ENCODE measurements at regions not wholly inside any gene's neighbourhood (a gene's known extent, or its start where the extent isn't known, plus 50 kb on each side); places are given as distances from the start of the nearest gene placed in this dataset.
A peak's percentile ranks its signal among the peaks of the same experiment; 100 is the strongest.

DNA sequence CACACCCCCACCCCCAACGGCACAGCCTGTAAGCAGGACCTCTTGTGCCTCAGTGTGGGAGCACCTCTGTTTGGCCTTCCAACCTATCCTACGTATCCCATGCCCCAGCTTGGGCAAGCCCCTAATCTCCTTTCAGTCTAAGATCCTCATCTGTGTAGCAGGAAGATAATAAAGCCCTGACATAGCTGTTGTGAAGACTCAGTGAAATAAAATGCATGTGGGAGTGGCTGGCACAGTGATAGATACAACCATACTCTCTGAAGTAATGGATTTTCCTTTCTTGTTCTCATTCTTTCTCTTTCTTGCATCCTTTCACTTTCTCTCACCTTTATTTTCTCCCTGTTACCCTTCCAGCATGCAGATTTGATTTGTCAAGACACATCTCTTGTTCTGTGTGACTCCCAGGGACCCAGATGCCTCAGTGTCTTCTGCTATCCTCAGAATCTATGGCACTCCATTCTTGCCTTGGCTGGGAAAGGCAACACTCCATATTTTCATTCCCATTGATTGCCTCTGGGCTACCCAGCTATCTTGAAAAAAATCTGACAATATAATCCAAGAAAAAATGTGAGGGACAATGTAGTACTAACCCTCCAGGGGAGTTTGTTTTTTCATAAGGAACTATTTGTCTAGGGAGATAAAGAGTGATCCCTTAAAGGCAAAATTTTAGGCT is 207.2 kb upstream of the SETBP1 start:
- DNase-seq = no peak

DNA sequence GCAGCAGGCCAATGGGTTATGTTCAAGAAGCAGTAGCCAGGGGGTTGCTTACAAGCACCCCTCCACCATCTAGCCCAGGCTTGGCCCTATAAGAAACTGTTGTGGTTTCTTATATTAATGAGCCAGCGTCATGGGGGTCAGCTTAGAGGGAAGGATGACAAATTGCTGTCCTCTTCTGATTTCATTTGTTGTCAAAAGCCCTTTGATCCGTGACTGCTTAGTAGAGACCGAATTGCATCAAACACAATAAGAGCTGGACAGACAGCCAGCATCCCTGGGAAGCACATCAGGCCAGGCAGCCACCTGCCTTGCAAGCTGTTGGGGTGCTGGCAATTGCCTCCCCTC is 206.6 kb upstream of the SETBP1 start:
- no peak for DNase-seq

DNA sequence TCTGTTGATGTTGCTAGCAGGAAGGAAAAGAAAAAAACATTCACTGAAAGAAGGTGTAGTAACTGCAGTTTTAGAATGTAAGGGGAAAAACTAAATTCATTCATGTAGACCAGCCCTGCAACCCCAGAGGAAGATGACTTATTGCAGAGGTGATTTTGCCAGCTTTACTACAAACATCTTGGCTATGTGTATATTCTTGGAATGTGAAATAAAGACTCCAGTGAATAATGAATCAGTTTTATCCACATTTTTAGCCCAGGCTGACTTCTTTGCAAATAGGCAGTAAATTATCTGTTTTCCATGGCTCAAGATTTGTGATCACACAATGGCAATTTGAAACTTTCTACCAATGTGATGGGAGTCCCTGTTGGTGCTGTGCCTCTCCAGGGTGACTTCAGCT is 206.1 kb upstream of the SETBP1 start:
- no peak for DNase-seq

DNA sequence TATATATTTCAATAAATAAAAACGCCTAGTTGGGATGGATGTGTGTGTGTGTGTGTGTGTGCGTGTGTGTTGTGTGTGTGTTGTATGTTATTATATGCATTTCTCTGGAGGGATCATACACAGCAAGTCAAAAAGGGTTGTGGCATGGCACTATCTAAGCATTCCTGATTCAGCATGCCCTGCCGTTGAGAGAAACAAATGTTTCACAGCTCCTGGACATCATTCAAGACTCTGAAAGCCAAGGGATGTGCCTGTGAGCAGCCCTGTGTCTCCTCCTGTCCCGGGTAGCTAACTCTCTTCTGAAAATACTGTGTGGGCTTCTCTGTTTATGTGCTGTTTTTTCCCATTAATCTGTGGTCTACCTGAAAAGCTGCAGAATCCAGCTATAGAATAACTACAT is 197.9 kb upstream of the SETBP1 start:
- no peak for DNase-seq

DNA sequence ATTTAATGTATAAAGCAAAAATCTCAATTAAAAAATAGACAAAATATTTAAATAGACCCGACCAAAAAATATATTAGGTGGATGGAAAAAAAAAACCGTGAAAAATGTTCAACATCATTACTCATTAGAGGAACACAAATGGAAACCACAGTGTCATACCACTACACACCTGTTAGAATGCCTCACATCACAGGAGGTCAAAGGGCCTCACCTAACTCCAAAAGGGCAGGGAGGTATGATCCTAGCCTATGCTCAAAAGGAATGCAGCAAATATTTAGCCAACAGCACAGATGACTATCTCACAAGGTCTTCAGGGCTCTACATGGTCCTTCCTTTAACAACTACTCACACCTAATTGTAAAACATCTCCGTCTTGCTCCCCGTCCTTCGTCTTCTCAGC is 185.5 kb upstream of the SETBP1 start:
- no peak for DNase-seq

DNA sequence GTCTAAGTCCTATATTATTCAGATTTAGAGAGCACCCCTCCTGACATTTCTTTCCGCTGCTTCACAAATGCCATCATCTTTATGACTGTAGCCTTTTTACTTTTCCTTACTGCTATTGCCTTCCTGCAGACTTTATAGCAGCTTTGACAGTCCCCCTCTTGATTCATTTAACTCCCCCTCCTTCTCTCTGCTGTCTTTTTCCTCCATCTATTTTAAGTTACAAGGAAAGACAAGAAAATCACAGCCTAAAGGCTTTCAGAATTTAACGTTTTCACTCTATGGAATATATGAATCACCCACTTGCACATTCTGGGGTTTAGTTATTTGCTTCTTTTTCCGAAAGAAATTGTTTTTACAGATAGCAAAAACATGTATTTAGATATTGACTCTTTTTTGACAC is 183.4 kb upstream of the SETBP1 start:
- no peak for DNase-seq

DNA sequence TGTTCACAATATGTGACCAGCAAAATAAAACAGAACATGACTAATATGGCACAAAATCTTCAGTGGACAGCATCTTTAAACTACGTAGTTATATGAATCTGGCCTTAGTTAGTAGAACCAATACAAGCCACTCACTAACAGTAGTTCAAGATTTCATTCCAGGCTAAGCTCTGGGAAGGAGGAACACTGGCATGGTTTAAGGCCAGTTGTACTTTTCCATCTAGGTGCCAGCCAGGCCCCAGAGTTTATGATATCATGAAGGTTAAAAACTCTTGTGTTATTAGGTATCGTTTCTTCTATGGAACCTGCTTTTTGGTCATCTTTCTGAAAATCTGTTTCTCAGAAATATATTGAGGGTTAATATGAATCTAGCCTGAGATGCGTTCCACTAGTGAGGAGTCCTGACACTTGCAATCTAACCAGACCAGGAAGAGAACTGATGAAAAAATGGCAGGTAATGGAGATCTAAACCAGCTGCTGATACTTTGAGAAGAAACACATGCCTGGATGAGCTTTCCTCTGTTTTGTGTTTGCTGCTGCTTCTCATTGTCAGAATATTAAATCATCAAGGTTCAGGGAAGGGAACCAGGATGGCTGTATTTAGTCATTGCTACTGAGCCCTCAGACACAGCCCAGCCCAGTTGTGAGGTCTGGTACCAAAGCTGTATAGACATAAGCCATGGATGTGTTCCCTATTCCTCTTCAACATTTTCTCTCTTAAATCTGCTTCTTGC is 182.8 kb upstream of the SETBP1 start:
- DNase-seq = no peak

DNA sequence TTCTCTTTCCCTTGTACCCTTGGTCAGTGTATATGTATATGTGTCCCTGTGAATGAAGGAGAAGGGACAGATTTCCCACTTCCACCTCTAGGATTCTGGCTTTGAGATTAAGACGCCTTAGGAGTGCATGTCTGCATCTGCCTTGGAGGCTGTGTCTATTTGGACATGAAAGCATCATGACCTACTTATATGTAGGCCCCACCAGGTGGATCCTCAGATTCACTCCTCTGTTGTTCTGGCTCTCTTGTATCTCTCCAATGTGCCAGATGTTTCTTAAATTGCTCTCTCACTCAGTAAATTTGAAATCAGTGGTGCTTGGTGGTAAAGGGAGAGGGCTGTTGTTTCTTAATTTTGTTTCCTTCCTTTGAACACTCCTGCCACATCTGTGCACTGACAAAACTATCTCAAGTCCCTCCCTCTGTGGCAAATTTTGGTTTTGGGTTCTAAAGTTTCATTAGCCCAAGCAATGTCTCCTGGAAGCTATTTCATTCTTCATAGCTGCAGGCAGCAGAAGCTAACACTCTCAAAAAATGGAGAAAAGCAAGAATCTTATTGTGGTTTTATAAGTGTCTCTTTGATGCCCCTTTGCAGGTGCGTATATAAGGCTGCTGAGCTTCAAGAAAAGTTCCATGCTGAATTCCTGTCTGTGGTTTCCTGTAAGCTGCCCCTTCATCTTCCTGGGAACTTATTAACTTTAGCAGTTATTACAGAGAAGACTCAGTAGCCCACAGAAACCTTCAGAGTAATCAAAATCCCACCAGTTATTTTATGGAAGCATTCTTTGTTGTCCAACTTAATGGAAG is 179.7 kb upstream of the SETBP1 start:
- peak; percentile 7 for DNase-seq

DNA sequence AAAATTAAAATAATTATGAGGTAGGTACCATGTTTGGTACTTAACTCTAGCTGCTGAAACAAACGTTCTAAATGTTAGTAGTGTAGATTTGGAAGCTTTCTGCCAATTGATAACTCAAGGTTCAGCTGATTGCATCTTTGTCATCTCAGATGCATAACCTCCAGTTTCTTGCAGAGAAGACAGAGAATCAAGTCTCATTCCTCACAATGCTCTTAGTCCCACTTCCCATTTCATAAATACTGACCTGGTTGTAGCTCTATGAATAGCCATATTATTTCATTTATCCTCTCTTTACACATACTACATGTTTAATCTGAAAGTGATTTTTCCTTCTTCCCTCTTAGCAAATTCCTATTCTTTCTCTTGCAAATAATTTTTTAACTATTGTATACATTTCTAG is 178.5 kb upstream of the SETBP1 start:
- no peak for DNase-seq

DNA sequence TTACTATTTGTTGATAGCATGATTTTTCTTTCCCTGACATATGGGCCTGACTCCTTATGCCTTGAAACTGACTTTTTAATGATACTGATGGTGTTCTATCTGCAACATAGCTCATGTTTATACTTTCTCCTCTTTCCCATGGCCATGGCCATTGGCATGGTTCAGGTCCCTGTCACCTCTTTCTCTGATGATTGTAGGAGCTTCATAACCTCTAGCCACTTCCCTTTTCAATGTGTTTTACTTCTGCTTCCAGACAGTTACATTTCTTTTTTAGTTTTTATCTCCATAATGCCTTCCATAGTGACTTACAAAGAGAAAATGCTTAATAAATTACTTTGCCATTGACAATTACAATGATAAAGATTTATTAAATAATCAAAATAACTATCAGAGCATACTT is 177.9 kb upstream of the SETBP1 start:
- DNase-seq = peak; percentile 40

DNA sequence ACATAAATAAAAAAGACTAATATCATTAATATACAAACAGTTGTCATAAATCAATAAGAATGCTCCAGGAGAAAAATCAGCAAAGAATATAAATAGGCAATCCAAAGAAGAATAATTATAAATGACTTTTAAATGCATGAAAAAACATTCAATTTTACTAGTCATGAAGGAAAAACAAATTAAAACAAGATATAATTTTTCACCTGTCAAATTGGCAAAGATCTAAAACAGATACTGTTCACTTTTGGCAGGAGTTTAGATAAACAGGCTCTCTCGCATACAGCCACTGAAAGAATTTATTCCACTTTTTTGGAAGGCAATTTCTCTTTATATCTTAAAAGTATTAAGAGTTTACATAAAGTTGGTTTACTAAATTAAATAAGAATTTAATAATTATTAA is 176.8 kb upstream of the SETBP1 start:
- no peak for DNase-seq

DNA sequence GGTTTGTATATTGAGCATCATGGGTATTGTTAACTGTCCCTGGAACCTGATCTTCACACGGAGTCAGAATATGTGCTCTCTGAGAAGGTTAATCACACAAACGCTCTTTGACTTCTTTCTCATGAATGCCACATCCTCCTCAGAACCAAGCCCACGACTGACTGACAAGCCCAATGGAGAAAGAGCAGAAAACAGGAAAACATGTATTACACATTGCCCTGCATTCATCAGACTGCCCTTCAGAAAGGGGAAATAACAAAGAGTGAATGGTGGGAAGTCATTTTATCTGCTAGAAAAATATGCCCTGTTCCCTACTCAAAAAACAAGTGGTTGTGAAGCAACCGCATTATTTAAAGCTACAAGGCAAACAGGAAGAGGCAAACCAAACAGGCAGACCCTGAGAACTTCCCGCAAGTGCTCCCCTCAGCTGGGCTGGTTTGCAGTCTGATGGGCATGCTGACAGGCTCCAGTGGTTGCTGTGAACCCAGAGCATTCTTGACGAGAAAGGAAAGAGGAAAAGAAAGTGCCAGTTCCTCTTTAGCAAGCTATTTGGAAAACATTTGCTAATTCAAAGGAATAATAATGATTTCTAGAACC is 172.9 kb upstream of the SETBP1 start:
- peak; percentile 89 for DNase-seq

DNA sequence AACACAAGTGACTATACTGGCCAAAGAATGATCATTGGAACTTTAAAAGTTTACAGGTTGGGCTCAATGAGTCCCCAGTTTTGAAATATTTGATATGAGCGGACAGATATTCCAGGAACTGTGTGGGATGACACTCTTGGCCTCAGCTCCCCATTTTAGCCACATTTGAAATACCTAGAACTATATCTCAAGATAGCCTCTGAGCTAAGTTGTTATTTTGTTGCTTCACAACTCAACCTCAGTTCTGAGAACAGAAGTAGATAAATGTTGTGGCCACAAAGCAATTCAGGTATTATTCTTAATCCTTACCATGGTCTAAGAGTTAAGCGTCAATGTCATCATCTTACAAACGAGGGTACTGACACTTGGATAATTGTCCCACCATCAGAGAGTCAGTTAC is 172.2 kb upstream of the SETBP1 start:
- peak; percentile 24 for DNase-seq

DNA sequence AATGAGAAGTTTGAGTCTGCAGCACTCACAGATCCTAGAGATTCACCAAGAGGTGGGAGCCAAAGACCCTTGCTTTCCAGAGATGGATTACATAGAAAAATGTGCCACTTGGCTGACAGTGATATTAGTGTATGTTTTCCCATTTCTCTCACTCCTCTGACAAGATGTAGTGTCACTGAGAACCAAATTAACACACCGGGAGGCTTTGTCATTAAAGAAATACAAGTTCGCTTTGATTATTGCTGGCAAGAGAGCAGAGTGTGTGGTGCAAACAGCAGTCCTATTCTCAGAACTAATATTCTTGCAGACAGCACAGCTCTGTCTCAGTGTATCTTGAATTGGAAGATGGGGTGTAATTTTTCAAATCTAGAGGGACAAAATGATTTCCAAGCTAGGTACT is 171.6 kb upstream of the SETBP1 start:
- no peak for DNase-seq

DNA sequence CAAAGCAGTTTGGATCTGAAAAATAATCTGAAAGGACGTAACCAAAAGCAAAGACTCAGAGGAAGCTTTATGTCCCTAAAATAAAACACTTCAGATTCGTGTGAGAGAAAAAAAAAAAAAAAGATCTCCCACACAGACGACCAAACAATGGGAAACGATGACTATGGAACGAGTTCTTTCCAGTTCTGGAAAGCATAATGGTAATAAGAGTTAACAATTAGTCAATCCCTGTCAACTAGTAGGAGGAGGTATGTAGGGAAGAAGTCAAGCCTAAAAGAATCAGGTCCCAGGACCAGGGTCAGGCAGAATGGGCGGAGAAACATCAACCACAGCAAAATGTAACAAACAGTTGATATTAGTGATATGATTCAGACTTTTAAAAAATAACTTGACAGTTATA is 170.3 kb upstream of the SETBP1 start:
- no peak for DNase-seq

DNA sequence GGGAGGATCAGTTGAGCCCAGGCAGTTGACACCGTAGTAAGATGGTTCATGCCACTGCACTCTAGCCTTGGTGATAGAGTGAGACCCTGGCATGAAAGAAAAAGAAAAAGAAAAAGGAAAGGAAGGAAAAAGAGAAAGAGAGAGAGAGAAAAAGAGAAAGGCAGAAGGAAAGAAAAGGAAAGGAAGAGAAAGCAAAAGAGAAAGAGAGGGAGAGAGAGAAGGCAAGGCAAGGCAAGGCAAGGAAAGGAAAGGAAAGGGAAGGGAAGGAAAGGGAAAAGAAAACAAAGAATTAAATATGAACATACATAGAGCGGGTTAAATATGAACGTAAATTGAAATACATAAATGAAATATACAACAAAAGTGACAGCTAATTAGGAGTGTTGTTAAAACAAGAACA is 167.5 kb upstream of the SETBP1 start:
- no peak for DNase-seq

DNA sequence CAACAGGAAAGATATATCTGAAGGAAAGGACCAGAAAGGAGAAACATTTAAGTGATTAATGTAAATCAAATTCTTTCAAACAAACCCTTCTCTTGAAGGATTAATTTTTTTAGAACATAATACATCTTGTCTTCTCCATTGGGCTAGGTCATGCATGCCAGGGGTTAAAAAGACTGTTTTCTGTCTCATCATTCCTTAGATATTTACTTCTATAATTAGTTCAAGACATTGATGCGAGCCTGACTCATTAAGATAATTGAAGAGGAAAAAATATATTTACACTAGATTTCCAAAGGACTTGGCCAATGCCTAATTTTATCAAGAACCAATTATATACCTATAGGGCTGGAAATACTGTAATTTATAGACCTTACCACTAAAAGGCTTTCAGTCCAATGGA is 166.6 kb upstream of the SETBP1 start:
- DNase-seq = no peak

DNA sequence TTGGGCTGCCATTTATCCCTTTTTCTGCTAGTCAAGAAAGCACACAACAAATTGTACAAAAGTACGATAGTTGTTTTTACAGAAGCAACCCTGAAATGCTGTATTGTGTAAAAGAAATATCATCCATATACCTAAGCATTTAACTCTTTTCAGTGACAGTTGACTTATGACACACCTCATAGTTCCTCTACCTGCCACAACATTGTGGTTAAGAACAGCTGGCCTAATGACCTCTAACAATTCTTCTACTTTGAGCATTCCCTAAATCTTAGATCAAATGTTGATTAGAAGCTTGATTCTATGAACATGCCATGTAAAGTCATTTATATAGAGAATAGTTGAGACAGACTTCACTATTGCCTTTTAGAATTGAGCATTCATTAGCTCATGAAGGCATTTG is 165.9 kb upstream of the SETBP1 start:
- no peak for DNase-seq

DNA sequence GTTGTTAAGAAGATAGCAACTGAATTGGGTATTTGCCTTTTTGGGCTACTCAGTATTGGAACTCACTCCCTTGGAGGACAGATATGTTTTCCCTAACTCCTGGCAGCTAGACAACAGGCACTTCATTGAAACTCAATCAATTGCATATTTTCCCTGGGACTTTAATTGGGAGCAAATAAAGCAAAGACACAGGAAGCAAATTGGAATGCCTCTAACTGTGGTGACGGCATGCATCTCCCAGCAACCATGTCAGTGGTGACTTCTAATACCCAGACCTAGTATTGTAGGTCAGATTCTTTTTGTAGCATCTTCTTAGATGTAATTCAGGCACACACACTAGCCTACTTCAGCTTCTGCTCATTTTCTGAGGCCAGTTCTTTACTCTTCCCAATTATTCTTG is 164.2 kb upstream of the SETBP1 start:
- DNase-seq = no peak

DNA sequence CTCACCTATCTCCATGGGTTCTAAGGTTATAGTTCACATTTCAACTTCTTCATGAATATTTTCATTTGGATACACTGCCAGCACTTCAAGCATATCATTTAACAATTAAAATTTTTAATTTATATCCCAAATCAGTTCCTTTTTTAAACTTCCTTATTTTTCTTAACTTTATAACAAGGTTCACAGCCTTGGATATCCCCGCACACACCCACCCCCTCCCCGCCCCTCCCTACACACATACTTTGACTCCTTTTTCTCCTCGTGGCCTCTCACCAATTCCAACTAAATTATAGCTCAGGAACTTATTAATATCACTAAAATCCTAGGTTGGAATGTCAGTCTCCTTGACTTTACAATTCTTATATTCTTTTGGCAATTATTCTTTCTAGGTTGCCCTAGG is 163.6 kb upstream of the SETBP1 start:
- no peak for DNase-seq

DNA sequence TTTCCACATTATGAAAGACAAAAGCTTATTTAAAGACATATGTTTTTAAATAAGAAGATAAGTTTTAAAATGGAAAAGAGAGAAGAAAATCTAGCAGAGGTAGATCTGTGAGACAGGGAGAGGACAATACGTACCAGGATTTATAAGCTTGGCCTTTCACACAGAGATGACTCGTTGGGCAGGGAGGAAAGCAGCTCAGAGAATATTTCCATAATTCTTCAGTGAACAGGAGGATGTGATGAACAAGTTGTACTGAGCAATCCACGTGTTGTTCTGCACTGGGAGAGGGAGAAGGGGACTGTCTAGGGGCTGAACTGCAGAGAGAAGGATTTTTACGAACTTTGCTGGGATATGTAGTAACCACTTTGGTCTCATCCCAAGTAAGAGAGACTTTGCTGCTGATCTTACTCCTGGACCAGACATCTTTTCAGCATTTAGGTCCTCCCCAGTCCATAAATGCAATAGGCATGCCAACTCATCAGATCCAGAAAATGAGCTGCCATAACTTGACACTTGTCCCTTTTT is 162.5 kb upstream of the SETBP1 start:
- DNase-seq = no peak

DNA sequence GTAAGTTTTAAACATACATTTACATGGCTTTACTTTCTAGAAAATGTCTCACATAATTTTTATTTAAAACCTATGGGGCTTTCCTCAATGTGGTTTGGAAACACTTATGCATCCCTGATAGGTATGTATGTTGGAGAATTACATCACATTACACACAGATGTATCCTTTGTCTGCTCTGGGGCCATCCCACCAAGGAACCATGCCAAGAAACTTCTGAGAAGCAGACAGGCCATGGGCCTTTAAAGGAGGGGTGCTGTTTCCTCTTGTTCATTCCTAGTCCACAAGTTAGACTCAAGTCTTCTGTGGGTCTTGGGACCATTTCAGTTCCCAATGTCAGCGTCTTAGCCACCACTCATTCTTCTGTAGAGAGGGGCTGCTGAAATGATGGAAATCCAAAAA is 162.0 kb upstream of the SETBP1 start:
- DNase-seq = peak; percentile 35

DNA sequence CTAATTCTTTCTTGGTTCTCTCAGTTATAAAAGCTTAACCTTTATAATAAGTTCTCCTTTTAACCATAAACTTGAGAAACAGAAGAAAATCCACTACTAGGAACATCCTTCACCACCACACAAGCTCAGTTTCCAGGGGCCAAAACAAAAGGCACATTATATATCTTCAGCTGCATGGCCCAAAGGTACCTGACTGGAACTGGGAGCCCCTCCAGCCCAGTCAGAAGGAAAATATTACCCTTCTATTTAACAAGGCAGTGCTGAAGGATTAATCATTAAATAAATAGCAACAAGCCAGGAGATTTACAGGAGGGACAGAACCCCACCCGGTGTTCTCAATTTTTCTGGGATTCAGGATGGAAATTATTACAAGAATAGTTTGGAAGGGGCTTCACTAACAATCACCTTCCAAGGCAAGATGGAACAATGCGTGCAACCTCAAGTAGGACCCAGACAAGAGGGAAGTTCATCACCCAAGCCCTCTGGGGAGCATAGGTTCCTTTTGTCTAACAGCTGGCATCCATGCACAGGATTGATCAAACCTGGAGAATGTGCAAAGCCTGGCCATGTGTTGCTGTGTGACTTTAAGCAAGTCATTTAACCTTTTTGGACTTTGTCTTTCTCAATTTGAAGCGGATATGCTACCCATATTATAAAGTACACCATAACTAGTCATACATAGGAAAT is 159.6 kb upstream of the SETBP1 start:
- no peak for DNase-seq
